Ishikawa (cell line): ENCODE measurements at regions not wholly inside any gene's neighbourhood (a gene's known extent, or its start where the extent isn't known, plus 50 kb on each side); places are given as distances from the start of the nearest gene placed in this dataset.

ENCODE experiments used
- CEBPB ChIP-seq: IDR thresholded peaks from 2 replicates; pipeline ENCODE4 v1.6.1; 2012
- CREB1 ChIP-seq: IDR thresholded peaks from 2 replicates; pipeline ENCODE4 v1.6.1; 2012; ENCODE audit warnings: low read depth
- EGR1 ChIP-seq: IDR thresholded peaks from 2 replicates; pipeline ENCODE4 v1.6.1; 2012
- EP300 ChIP-seq: IDR thresholded peaks from 2 replicates; pipeline ENCODE4 v1.6.1; 2012; ENCODE audit warnings: borderline replicate concordance
- FOXM1 ChIP-seq: IDR thresholded peaks from 2 replicates; pipeline ENCODE4 v1.6.1; 2012; ENCODE audit warnings: low read depth, borderline replicate concordance
- MAX ChIP-seq: IDR thresholded peaks from 2 replicates; pipeline ENCODE4 v1.6.1; 2012
- NFIC ChIP-seq: IDR thresholded peaks from 2 replicates; pipeline ENCODE4 v1.6.1; 2012
- RAD21 ChIP-seq: IDR thresholded peaks from 2 replicates; pipeline ENCODE4 v1.6.1; 2012; ENCODE audit warnings: low read depth
- REST ChIP-seq: IDR thresholded peaks from 2 replicates; pipeline ENCODE4 v1.6.1; 2012; ENCODE audit warnings: low read depth, mild to moderate bottlenecking
- TAF1 ChIP-seq: IDR thresholded peaks from 2 replicates; pipeline ENCODE4 v1.6.1; 2012; ENCODE audit warnings: low read depth, mild to moderate bottlenecking
- TCF12 ChIP-seq: IDR thresholded peaks from 2 replicates; pipeline ENCODE4 v1.6.1; 2012; ENCODE audit warnings: low read depth
- TEAD4 ChIP-seq: IDR thresholded peaks from 2 replicates; pipeline ENCODE4 v1.6.1; 2012
- YY1 ChIP-seq: IDR thresholded peaks from 2 replicates; pipeline ENCODE4 v1.6.1; 2012; ENCODE audit warnings: low read depth
- ZBTB7A ChIP-seq: IDR thresholded peaks from 2 replicates; pipeline ENCODE4 v1.6.1; 2012; ENCODE audit warnings: low read depth
- TF ChIP-seq, protein P1 (sequence below): IDR thresholded peaks from 2 replicates; pipeline ENCODE4 v1.6.1; 2012

GRCh38 chr2:217461674-217462073 lies 541.1 kb downstream of the TNS1 start:
- TF ChIP-seq TAF1 (no peak), TCF12 (no peak), EP300 (no peak), ZBTB7A (no peak), CREB1 (no peak), EGR1 (no peak), MAX (no peak), NFIC (no peak), RAD21 (no peak), REST (no peak), CEBPB (no peak)

- TF ChIP-seq CEBPB (no peak), NFIC (no peak), TEAD4 (no peak)
These were observed 543.0 kb downstream of the TNS1 start for GRCh38 chr2:217459680-217460405.

- no peak for TF ChIP-seq EGR1
- TF ChIP-seq, protein P1, sequence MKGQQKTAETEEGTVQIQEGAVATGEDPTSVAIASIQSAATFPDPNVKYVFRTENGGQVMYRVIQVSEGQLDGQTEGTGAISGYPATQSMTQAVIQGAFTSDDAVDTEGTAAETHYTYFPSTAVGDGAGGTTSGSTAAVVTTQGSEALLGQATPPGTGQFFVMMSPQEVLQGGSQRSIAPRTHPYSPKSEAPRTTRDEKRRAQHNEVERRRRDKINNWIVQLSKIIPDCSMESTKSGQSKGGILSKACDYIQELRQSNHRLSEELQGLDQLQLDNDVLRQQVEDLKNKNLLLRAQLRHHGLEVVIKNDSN = no peak
- no peak for TF ChIP-seq TCF12
- TF ChIP-seq YY1 = no peak
- TF ChIP-seq CEBPB = no peak
- TF ChIP-seq NFIC = no peak
- TF ChIP-seq REST = no peak
- no peak for TF ChIP-seq EP300
- TF ChIP-seq ZBTB7A = no peak
These were observed 543.8 kb downstream of the TNS1 start for GRCh38 chr2:217459016-217459415.

GRCh38 chr2:217456016-217456415 lies 546.8 kb downstream of the TNS1 start:
- no peak for TF ChIP-seq REST
- no peak for TF ChIP-seq CEBPB
- no peak for TF ChIP-seq TEAD4
- no peak for TF ChIP-seq FOXM1
- TF ChIP-seq TAF1 = no peak
- TF ChIP-seq RAD21 = no peak
- no peak for TF ChIP-seq YY1
- no peak for TF ChIP-seq EGR1
- TF ChIP-seq, protein P1 = no peak
- TF ChIP-seq ZBTB7A = no peak
- no peak for TF ChIP-seq CREB1
- TF ChIP-seq EP300 = no peak
- no peak for TF ChIP-seq NFIC
- TF ChIP-seq MAX = no peak
- no peak for TF ChIP-seq TCF12

DNA sequence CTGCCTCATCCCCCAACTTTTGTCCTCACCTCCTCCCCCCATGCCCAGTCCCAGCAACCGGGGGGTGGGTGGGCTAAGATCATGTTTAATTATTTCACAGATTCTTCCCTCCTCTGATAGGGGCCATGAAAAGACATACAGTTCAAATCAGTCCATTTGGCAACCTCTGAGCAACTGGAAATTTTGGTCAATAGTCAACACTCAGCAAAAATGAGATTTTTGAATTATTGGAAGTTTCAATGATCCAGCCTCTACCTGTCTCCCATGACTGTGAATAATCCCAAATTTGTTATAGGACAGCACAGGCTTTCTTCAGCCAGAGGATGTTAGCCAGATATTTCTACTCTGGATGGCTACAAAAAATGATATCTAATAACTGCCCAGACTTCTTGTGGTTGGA lies 549.9 kb downstream of the TNS1 start:
- TF ChIP-seq RAD21 = no peak
- no peak for TF ChIP-seq TCF12
- no peak for TF ChIP-seq REST
- TF ChIP-seq NFIC = no peak
- TF ChIP-seq MAX = no peak
- no peak for TF ChIP-seq TEAD4
- TF ChIP-seq, protein P1 = no peak
- TF ChIP-seq ZBTB7A = no peak
- TF ChIP-seq EGR1 = no peak
- TF ChIP-seq TAF1 = no peak
- no peak for TF ChIP-seq FOXM1
- no peak for TF ChIP-seq EP300
- TF ChIP-seq CREB1 = no peak
- no peak for TF ChIP-seq YY1
- no peak for TF ChIP-seq CEBPB
